ENCODE measurements at regions not wholly inside any gene's neighbourhood (a gene's known extent, or its start where the extent isn't known, plus 50 kb on each side); places are given as distances from the start of the nearest gene placed in this dataset.

GRCh38 chr5:3030511-3031165 is 279.2 kb upstream of the IRX2 start:
- no peaks in the 10 kb centered on the region for H3K9me3 Mint-ChIP-seq (ENCODE audit: low read depth)
- POLR2A ChIA-PET: no interaction called here
- no peaks in the 10 kb centered on the region for H3K4me1 Mint-ChIP-seq
- CTCF ChIA-PET: no interaction called here
- intact Hi-C loops (cut with DNase I, micrococcal nuclease): no loop called here
- H3K36me3 Mint-ChIP-seq (ENCODE audit: low read depth): no peaks in the 10 kb centered on the region
- ATAC-seq: no peak
- no peaks in the 10 kb centered on the region for H3K27me3 Mint-ChIP-seq
- no peak overlapping the region for H3K4me3 Mint-ChIP-seq
- DNase-seq: no peak
- H3K27ac Mint-ChIP-seq: no peak overlapping the region

- Mint-ChIP-seq H3K27me3 (no peaks in the 10 kb centered on the region), H3K9me3 (ENCODE audit: low read depth) (no peaks in the 10 kb centered on the region), H3K36me3 (ENCODE audit: low read depth) (no peaks in the 10 kb centered on the region), H3K27ac (no peak overlapping the region), H3K4me1 (no peaks in the 10 kb centered on the region), H3K4me3 (no peak overlapping the region)
- intact Hi-C loops (cut with DNase I, micrococcal nuclease): no loop called here
- ATAC-seq (no peak), DNase-seq (no peak)
- CTCF ChIA-PET: no interaction called here
- POLR2A ChIA-PET: no interaction called here
Observed at GRCh38 chr5:3029396-3029795, 277.9 kb upstream of the IRX2 start.

GRCh38 chr5:3027866-3028635 is 276.6 kb upstream of the IRX2 start:
- no peak for DNase-seq
- CTCF ChIA-PET: no interaction called here
- POLR2A ChIA-PET: no interaction called here
- Mint-ChIP-seq H3K4me3 (no peak overlapping the region), H3K27me3 (no peaks in the 10 kb centered on the region), H3K9me3 (ENCODE audit: low read depth) (no peaks in the 10 kb centered on the region), H3K36me3 (ENCODE audit: low read depth) (no peaks in the 10 kb centered on the region), H3K4me1 (no peaks in the 10 kb centered on the region), H3K27ac (no peak overlapping the region)
- no peak for ATAC-seq
- intact Hi-C loops (cut with DNase I, micrococcal nuclease): no loop called here

- no peaks in the 10 kb centered on the region for H3K36me3 Mint-ChIP-seq (ENCODE audit: low read depth)
- no peak overlapping the region for H3K27ac Mint-ChIP-seq
- ChIA-PET POLR2A (no interaction called here), CTCF (no interaction called here)
- intact Hi-C loops (cut with DNase I, micrococcal nuclease): no loop called here
- DNase-seq (no peak), ATAC-seq (no peak)
- no peaks in the 10 kb centered on the region for H3K27me3 Mint-ChIP-seq
- no peaks in the 10 kb centered on the region for H3K9me3 Mint-ChIP-seq (ENCODE audit: low read depth)
- H3K4me3 Mint-ChIP-seq: no peak overlapping the region
- no peaks in the 10 kb centered on the region for H3K4me1 Mint-ChIP-seq
Observed at GRCh38 chr5:3027185-3027865, 275.8 kb upstream of the IRX2 start.

GRCh38 chr5:3026651-3027050 is 275.2 kb upstream of the IRX2 start:
- H3K36me3 Mint-ChIP-seq (ENCODE audit: low read depth): no peaks in the 10 kb centered on the region
- H3K27me3 Mint-ChIP-seq: no peaks in the 10 kb centered on the region
- DNase-seq: no peak
- ChIA-PET CTCF (no interaction called here), POLR2A (no interaction called here)
- no peak overlapping the region for H3K27ac Mint-ChIP-seq
- no peaks in the 10 kb centered on the region for H3K4me1 Mint-ChIP-seq
- no peaks in the 10 kb centered on the region for H3K9me3 Mint-ChIP-seq (ENCODE audit: low read depth)
- intact Hi-C loops (cut with DNase I, micrococcal nuclease): no loop called here
- no peak for ATAC-seq
- no peak overlapping the region for H3K4me3 Mint-ChIP-seq

- CTCF ChIA-PET: no interaction called here
- H3K27ac Mint-ChIP-seq: no peak overlapping the region
- H3K9me3 Mint-ChIP-seq (ENCODE audit: low read depth): no peaks in the 10 kb centered on the region
- H3K4me1 Mint-ChIP-seq: no peaks in the 10 kb centered on the region
- ATAC-seq (no peak), DNase-seq (no peak)
- H3K36me3 Mint-ChIP-seq (ENCODE audit: low read depth): no peaks in the 10 kb centered on the region
- intact Hi-C loops (cut with DNase I, micrococcal nuclease): no loop called here
- H3K4me3 Mint-ChIP-seq: no peak overlapping the region
- POLR2A ChIA-PET: no interaction called here
- no peaks in the 10 kb centered on the region for H3K27me3 Mint-ChIP-seq
Observed at GRCh38 chr5:3026099-3026498, 274.6 kb upstream of the IRX2 start.

GRCh38 chr5:3025392-3025791 is 273.9 kb upstream of the IRX2 start:
- H3K36me3 Mint-ChIP-seq (ENCODE audit: low read depth): no peaks in the 10 kb centered on the region
- H3K4me1 Mint-ChIP-seq: no peaks in the 10 kb centered on the region
- no peak overlapping the region for H3K4me3 Mint-ChIP-seq
- no peaks in the 10 kb centered on the region for H3K9me3 Mint-ChIP-seq (ENCODE audit: low read depth)
- no peaks in the 10 kb centered on the region for H3K27me3 Mint-ChIP-seq
- H3K27ac Mint-ChIP-seq: no peak overlapping the region
- POLR2A ChIA-PET: no interaction called here
- no peak for ATAC-seq
- CTCF ChIA-PET: no interaction called here
- DNase-seq: no peak
- intact Hi-C loops (cut with DNase I, micrococcal nuclease): no loop called here

GRCh38 chr5:3024976-3025375 is 273.5 kb upstream of the IRX2 start:
- ChIA-PET CTCF (no interaction called here), POLR2A (no interaction called here)
- no peaks in the 10 kb centered on the region for H3K9me3 Mint-ChIP-seq (ENCODE audit: low read depth)
- DNase-seq (no peak), ATAC-seq (no peak)
- no peaks in the 10 kb centered on the region for H3K27me3 Mint-ChIP-seq
- H3K27ac Mint-ChIP-seq: no peak overlapping the region
- intact Hi-C loops (cut with DNase I, micrococcal nuclease): no loop called here
- no peaks in the 10 kb centered on the region for H3K36me3 Mint-ChIP-seq (ENCODE audit: low read depth)
- no peak overlapping the region for H3K4me3 Mint-ChIP-seq
- no peaks in the 10 kb centered on the region for H3K4me1 Mint-ChIP-seq

- Mint-ChIP-seq H3K4me1 (no peaks in the 10 kb centered on the region), H3K9me3 (ENCODE audit: low read depth) (no peaks in the 10 kb centered on the region), H3K27ac (no peak overlapping the region), H3K4me3 (no peak overlapping the region), H3K36me3 (ENCODE audit: low read depth) (no peaks in the 10 kb centered on the region), H3K27me3 (no peaks in the 10 kb centered on the region)
- POLR2A ChIA-PET: no interaction called here
- CTCF ChIA-PET: no interaction called here
- ATAC-seq (no peak), DNase-seq (no peak)
- intact Hi-C loops (cut with DNase I, micrococcal nuclease): no loop called here
Observed at GRCh38 chr5:3024554-3024953, 273.1 kb upstream of the IRX2 start.

GRCh38 chr5:3024126-3024525 is 272.6 kb upstream of the IRX2 start:
- ChIA-PET CTCF (no interaction called here), POLR2A (no interaction called here)
- DNase-seq (no peak), ATAC-seq (no peak)
- no peak overlapping the region for H3K4me3 Mint-ChIP-seq
- H3K4me1 Mint-ChIP-seq: no peaks in the 10 kb centered on the region
- no peak overlapping the region for H3K27ac Mint-ChIP-seq
- no peaks in the 10 kb centered on the region for H3K27me3 Mint-ChIP-seq
- no peaks in the 10 kb centered on the region for H3K9me3 Mint-ChIP-seq (ENCODE audit: low read depth)
- intact Hi-C loops (cut with DNase I, micrococcal nuclease): no loop called here
- H3K36me3 Mint-ChIP-seq (ENCODE audit: low read depth): no peaks in the 10 kb centered on the region

- no peak overlapping the region for H3K27ac Mint-ChIP-seq
- DNase-seq (no peak), ATAC-seq (no peak)
- no peaks in the 10 kb centered on the region for H3K27me3 Mint-ChIP-seq
- POLR2A ChIA-PET: no interaction called here
- CTCF ChIA-PET: no interaction called here
- no peaks in the 10 kb centered on the region for H3K4me1 Mint-ChIP-seq
- H3K36me3 Mint-ChIP-seq (ENCODE audit: low read depth): no peaks in the 10 kb centered on the region
- no peak overlapping the region for H3K4me3 Mint-ChIP-seq
- peaks cover 3% of the 10 kb centered on the region for H3K9me3 Mint-ChIP-seq (ENCODE audit: low read depth)
- intact Hi-C loops (cut with DNase I, micrococcal nuclease): no loop called here
Observed at GRCh38 chr5:3023656-3024055, 272.2 kb upstream of the IRX2 start.

- POLR2A ChIA-PET: no interaction called here
- Mint-ChIP-seq H3K36me3 (ENCODE audit: low read depth) (no peaks in the 10 kb centered on the region), H3K9me3 (ENCODE audit: low read depth) (peaks cover 3% of the 10 kb centered on the region), H3K27me3 (no peaks in the 10 kb centered on the region), H3K4me1 (no peaks in the 10 kb centered on the region), H3K4me3 (no peak overlapping the region), H3K27ac (no peak overlapping the region)
- intact Hi-C loops (cut with DNase I, micrococcal nuclease): no loop called here
- CTCF ChIA-PET: no interaction called here
- ATAC-seq (no peak), DNase-seq (no peak)
Observed at GRCh38 chr5:3022665-3023064, 271.2 kb upstream of the IRX2 start.

Data from activated CD4-positive, alpha-beta T cell treated with anti-CD3 and anti-CD28 coated beads for 36 hours (primary cell).